GM18502 (cell line): ENCODE measurements at regions not wholly inside any gene's neighbourhood (a gene's known extent, or its start where the extent isn't known, plus 50 kb on each side); places are given as distances from the start of the nearest gene placed in this dataset.
"Not testable (repeated sequence)": the region's sequence is repeated elsewhere in the genome, so short reads cannot be mapped to it uniquely, and the experiment has no call there.

ENCODE experiments used
- ATAC-seq: cut with Tn5 transposase; IDR thresholded peaks from one replicate; pipeline ENCODE4 v1.9.1; 2021; ENCODE audit warnings: mild to moderate bottlenecking; ENCODE audit not compliant: unreplicated experiment, poor library complexity

DNA sequence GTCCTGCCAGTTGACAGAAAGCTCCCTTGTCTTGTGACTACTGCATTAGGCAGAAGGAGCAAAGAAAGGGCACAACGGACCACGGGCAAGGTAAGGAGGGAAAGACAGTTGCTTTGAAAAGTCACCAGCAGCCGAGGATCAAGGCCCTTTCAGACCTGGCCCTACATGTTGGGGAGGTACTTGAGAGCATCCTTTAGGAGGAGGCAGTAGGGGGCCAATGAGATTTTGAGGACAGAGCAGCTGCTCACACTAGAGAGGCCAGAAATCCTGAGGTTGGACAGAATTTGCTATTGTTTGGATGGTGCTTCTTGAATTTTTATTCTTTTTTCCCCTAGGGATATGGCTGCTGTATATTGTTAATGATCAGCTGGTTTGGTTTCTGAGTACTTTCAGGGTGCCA, 135.5 kb upstream of the PZP start:
- ATAC-seq = no peak

GRCh38 chr12:9342614-9343353, 134.6 kb upstream of the PZP start:
- no peak for ATAC-seq

DNA sequence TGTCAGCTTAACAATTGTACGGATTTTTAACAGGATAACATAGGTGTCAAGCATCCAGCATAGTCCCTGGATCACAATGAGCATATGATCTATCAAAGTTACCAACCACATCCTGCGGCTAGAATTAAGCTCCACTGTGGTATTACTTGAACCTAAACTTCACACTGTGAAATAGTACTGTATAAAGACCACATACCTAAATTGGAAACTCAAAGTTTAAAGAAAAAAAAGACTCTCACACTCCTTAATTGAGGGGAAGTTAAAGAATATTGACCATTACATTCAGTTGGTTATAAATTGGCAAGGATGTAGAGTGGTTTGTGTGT, 133.0 kb upstream of the PZP start:
- ATAC-seq = no peak

- no peak for ATAC-seq
Observed at GRCh38 chr12:9340422-9341259, 132.4 kb upstream of the PZP start.

GRCh38 chr12:9337656-9338055, 129.5 kb upstream of the PZP start:
- no peak for ATAC-seq

GRCh38 chr12:9336375-9337011, 128.3 kb upstream of the PZP start:
- ATAC-seq = not testable (repeated sequence)

DNA sequence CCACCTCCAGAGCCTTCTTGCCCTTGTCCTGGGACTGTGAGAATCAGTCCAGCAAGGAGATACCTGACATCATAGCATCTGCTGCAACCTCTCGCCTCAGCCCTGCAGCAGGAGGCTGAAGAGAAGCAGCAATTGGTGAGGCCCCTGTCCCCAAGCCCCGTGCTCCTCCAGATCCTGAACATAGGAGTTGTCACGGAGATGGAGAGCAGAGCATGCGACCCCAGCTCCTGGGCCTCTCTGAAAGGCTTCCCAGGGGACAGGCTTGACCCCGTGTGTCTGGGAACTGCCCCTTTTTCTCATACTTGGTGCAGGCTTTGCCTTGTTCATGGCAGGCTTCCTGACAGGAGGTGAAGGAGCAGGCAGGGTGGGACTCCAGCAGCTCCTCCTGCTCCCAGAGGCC, 127.7 kb upstream of the PZP start:
- no peak for ATAC-seq

DNA sequence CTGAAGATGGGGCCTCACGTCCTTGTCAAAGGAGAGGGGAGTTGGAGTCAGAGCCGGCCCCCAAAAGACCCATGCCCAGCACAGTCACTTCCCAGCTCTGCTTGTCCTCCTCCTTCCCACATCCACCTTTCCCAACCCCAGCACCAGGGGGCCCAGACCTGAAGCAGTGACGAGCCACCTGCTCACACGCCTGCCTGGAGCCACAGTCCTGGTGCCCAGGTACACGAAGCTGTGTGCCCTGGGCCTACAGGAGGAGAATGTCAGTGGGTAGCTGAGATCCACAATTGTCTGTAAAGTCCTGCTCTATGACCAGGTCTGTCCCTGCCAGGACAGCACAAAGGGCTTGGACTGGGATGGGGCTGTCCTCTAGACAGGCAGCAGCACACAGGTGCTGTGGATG, 126.8 kb upstream of the PZP start:
- ATAC-seq = no peak

GRCh38 chr12:9334041-9334692, 126.0 kb upstream of the PZP start:
- no peak for ATAC-seq

DNA sequence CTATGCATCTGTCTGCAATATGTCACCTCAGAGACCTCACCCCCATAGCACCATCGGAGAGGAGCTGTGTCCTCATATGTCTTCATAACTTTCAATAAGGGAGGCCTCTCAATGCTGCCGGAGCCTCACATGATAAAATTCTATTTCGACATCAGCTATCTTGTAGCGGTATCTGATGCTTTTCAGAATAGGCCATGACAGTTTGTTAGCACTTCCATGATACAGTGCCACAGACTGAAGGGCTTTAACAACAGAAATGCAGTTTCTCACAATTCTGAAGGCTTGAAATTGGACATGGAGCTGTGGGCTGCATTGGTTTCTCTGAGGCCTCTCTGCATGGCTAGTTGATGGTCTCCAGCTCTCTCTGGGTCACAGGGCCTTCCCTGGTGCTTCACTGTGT, 125.0 kb upstream of the PZP start:
- no peak for ATAC-seq

- ATAC-seq = no peak
Observed at GRCh38 chr12:9332564-9332963, 124.4 kb upstream of the PZP start.

DNA sequence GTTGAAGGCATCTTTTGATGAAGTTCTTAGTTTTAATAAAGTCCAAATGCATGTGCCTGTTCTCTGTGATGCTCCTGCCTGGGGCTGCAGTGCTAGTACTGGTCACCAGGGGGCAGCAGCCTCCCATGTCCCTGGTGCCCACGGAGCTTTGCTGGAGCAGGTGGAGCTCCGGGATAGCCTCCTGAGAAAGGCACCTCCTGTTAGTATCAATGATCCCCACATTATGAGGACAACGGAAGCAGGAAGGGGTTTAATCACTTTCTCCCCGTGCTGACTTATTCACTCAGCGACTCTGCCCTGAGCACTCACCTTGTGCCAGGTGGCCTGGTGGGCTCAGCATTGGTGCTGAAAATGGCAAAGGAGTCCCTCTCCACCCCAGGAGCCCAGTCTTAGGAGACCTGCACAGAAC, 123.0 kb upstream of the PZP start:
- peak; percentile 52 for ATAC-seq

DNA sequence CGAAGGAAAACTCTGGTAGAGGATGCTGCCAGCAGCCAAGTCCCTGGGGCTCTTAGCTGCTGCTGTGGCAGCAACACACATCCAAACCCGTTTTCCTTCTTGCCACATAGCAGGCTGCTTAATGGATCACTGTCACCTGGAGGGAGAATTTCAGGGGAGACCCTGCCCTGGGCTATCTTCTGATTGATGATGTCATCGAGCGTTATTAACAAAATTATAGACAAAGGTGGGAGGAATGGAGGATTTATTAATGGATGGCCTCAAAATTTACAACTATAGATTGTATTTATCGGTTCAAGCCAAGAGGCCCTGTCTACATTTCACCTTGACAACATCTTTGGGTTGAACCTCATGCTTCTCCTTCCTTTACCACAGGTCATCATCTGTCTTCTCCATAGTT, 120.8 kb upstream of the PZP start:
- ATAC-seq = no peak

DNA sequence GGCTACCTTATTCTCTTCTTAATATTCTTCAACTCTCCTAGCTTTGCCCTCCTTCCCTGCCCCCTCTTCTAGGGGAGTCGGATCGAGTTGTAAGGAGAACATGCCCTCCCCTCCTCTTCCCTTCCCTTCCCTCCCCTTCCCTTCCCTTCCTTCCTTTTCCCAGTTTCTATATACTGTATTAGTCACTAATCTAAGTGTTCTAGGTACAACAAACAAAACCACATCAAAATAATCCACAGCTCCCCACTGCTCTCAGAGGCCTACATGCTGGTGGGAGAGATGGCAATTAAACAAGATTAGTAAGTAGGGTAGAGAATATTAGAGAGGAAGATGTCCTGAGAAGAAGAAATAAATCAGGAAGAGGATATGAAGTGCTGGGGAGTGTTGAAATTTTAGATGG, 119.9 kb upstream of the PZP start:
- ATAC-seq = no peak

- no peak for ATAC-seq
Observed at GRCh38 chr12:9327320-9327719, 119.1 kb upstream of the PZP start.

- ATAC-seq = not testable (repeated sequence)
Observed at GRCh38 chr12:9326849-9327248, 118.7 kb upstream of the PZP start.

GRCh38 chr12:9326085-9326484, 117.9 kb upstream of the PZP start:
- no peak for ATAC-seq

DNA sequence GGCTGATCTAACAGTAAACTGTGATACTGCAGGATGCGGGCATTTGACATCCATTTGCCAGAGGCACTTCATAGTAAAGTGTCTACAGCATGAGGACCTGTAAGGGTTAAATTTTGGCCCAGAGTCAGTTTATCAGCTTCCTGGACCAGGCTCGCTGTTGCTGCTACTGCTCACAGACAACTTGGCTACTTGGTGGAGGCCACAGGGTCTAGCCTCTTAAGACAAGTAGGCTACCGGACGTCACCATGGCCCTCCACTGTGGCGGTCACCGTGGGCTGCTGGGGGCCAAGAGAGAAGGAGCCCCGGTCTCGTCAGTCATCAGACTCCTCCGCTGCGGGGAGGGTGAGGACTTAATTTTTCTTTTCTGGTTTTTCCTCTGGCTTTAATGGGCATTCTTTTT, 117.3 kb upstream of the PZP start:
- ATAC-seq = no peak

DNA sequence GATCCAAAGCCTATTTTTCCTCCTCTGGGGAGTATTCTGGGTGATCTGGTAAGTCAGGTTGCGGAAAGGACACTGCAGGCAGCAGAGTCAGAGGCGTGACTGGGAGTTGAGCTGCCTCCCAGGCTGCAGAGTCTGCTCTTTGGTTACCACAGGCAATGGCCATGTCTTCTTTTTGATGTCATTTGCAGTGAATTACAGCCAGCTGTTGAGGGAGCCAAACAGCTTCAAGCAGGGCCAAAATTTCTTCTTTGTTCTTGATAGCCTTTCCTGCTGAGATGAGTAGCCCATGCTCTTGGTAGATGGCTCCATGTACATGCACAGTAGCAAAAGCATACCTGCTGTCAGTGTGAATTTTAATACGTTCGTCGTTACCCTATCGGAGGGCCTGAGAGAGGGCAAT, 116.6 kb upstream of the PZP start:
- ATAC-seq = no peak

DNA sequence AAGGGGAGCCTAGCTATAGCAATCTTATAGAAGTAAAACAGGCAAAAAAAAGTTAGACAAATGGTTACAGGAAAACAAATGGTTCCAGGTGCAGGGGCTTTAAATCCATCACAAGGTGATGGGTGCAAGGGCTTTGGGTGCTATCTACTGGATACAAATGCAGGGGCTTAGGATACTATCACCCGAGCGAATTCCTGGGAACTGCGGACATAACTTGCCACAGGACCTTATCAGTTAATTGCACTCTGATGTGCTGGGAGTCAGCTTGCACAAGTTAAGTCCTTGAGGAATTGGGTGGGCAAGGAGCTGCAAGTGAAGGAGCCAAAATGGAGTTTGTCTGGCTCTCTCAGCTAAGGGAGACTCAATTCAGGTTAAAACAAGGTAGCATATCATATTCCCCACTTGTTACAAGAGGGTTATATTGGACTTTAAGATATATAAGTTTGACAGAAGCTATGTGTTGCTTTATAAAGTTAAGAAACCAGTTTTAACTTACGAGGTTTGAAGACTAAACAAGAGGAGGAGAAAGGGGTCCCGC, 115.0 kb upstream of the PZP start:
- no peak for ATAC-seq

DNA sequence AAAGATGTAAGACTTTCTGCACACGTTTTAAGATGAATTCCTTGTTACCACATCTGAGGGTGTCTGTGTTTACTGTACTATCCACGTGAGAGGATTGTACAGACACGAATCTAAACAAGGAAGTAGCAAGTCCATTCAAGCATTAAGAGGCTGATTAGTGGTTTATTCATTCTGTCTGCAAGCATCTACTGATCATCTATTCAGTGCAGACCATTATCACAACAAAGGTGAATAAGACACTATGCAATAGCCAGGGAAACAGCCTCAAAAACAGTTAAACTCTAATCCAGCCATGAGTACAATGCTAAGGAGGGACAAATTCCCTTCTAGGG, 111.6 kb upstream of the PZP start:
- no peak for ATAC-seq
